HEK293 (cell line): ENCODE measurements at regions not wholly inside any gene's neighbourhood (a gene's known extent, or its start where the extent isn't known, plus 50 kb on each side); places are given as distances from the start of the nearest gene placed in this dataset.

Experiments used
- CTCF ChIA-PET: fragments of 350-600 bp; formaldehyde crosslinking; extraction: SDS; loops from one replicate; lab custom pipeline; 2021; ENCODE audit warnings: antibody characterized with exemption; lab: Yijun Ruan, JAX
- POLR2A ChIA-PET: fragments of 300-600 bp; formaldehyde crosslinking; extraction: SDS; loops from one replicate; lab custom pipeline; 2020; ENCODE audit warnings: antibody characterized with exemption, inconsistent platforms; lab: Yijun Ruan, JAX
- H3K27ac ChIP-seq: fragments of 200-500 bp; sonication (Bioruptor generic); 2 replicates; pipeline ENCODE4 v1.5.1; 2014; ENCODE audit warnings: low read depth, low read length, control low read depth, inconsistent platforms; ENCODE audit errors: extremely low read depth
- H3K36me3 ChIP-seq, 2 experiments: fragments of 200-500 bp in 1 of 2; sonication (Bioruptor generic) in 1 of 2; 1 replicate in 1 of 2; 2 replicates in 1 of 2; pipeline ENCODE4 v1.5.1; 2014 to 2017; ENCODE audit warnings: inconsistent platforms in 2 of 2, low read length in 2 of 2; ENCODE audit not compliant: control insufficient read depth in 2 of 2, insufficient read depth in 1 of 2
- H3K4me1 ChIP-seq: fragments of 200-500 bp; sonication (Bioruptor generic); 2 replicates; pipeline ENCODE4 v1.5.1; 2014; ENCODE audit warnings: mild to moderate bottlenecking, low read length, inconsistent platforms; ENCODE audit not compliant: control insufficient read depth, insufficient read depth
- H3K4me3 ChIP-seq: 2 replicates; pipeline ENCODE4 v1.5.1; 2011; ENCODE audit warnings: low read depth, mild to moderate bottlenecking, control low read depth, low read length, moderate library complexity
- H3K9me3 ChIP-seq: fragments of 200-500 bp; sonication (Bioruptor generic); 2 replicates; pipeline ENCODE4 v1.5.1; 2014; ENCODE audit warnings: low read depth, low read length, inconsistent platforms; ENCODE audit not compliant: control insufficient read depth, insufficient read depth
- GLIS1 ChIP-seq: fragments of 450-650 bp; formaldehyde crosslinking; IDR thresholded peaks from 2 replicates; pipeline ENCODE4 v1.5.1; 2016; ENCODE audit warnings: missing biosample characterization, missing genetic modification characterization
- REPIN1 ChIP-seq: fragments of 450-650 bp; formaldehyde crosslinking; IDR thresholded peaks from 2 replicates; pipeline ENCODE4 v1.5.1; 2017; ENCODE audit warnings: missing biosample characterization, missing genetic modification characterization, low read depth
- SETDB1 ChIP-seq: IDR thresholded peaks from one replicate; pipeline ENCODE4 v1.6.1; 2017; ENCODE audit warnings: mild to moderate bottlenecking, low read length, moderate library complexity, mixed read lengths; ENCODE audit not compliant: insufficient read length
- ZBTB17 ChIP-seq: fragments of 450-650 bp; formaldehyde crosslinking; IDR thresholded peaks from 2 replicates; pipeline ENCODE4 v1.5.1; 2016; ENCODE audit warnings: missing biosample characterization, missing genetic modification characterization
- ZEB2 ChIP-seq: fragments of 450-650 bp; formaldehyde crosslinking; IDR thresholded peaks from 2 replicates; pipeline ENCODE4 v1.5.1; 2016; ENCODE audit warnings: missing biosample characterization, missing genetic modification characterization
- ZNF132 ChIP-seq: fragments of 450-650 bp; formaldehyde crosslinking; IDR thresholded peaks from 2 replicates; pipeline ENCODE4 v1.5.1; 2017; ENCODE audit warnings: missing biosample characterization, missing genetic modification characterization, borderline replicate concordance
- ZNF169 ChIP-seq: fragments of 450-650 bp; formaldehyde crosslinking; IDR thresholded peaks from 2 replicates; pipeline ENCODE4 v1.5.1; 2016; ENCODE audit warnings: missing biosample characterization, missing genetic modification characterization
- ZNF239 ChIP-seq: fragments of 450-650 bp; formaldehyde crosslinking; IDR thresholded peaks from 2 replicates; pipeline ENCODE4 v1.5.1; 2016; ENCODE audit warnings: missing biosample characterization, missing genetic modification characterization
- ZNF621 ChIP-seq: fragments of 450-650 bp; formaldehyde crosslinking; IDR thresholded peaks from 2 replicates; pipeline ENCODE4 v1.5.1; 2017; ENCODE audit warnings: missing biosample characterization, missing genetic modification characterization
- ZNF658 ChIP-seq: fragments of 450-650 bp; formaldehyde crosslinking; IDR thresholded peaks from 2 replicates; pipeline ENCODE4; 2016; ENCODE audit warnings: missing biosample characterization, missing genetic modification characterization
- ZNF664 ChIP-seq: fragments of 450-650 bp; formaldehyde crosslinking; IDR thresholded peaks from 2 replicates; pipeline ENCODE4 v1.5.1; 2016; ENCODE audit warnings: missing biosample characterization, missing genetic modification characterization
- ZNF670 ChIP-seq: fragments of 450-650 bp; formaldehyde crosslinking; IDR thresholded peaks from 2 replicates; pipeline ENCODE4 v1.5.1; 2016; ENCODE audit warnings: missing biosample characterization, missing genetic modification characterization, low read depth
- ZSCAN16 ChIP-seq: fragments of 450-650 bp; formaldehyde crosslinking; IDR thresholded peaks from 2 replicates; pipeline ENCODE4 v1.5.1; 2016; ENCODE audit warnings: missing biosample characterization, missing genetic modification characterization
- ZXDB ChIP-seq: fragments of 450-650 bp; formaldehyde crosslinking; IDR thresholded peaks from 2 replicates; pipeline ENCODE4 v1.5.1; 2016; ENCODE audit warnings: missing biosample characterization, missing genetic modification characterization
- TF ChIP-seq, protein P1 (sequence below): fragments of 450-650 bp; formaldehyde crosslinking; IDR thresholded peaks from 2 replicates; pipeline ENCODE4 v1.5.1; 2016; ENCODE audit warnings: missing biosample characterization, missing genetic modification characterization
- TF ChIP-seq, protein P2 (sequence below): fragments of 450-650 bp; formaldehyde crosslinking; IDR thresholded peaks from 2 replicates; pipeline ENCODE4 v1.5.1; 2016; ENCODE audit warnings: missing biosample characterization, missing genetic modification characterization, borderline replicate concordance
- TF ChIP-seq, protein P3 (sequence below): fragments of 450-650 bp; formaldehyde crosslinking; conservative IDR thresholded peaks from 2 replicates; pipeline ENCODE4 v1.5.1; 2016; ENCODE audit warnings: low read depth, missing biosample characterization, missing genetic modification characterization
- TF ChIP-seq, protein P4 (sequence below): fragments of 450-650 bp; formaldehyde crosslinking; IDR thresholded peaks from 2 replicates; pipeline ENCODE4 v1.5.1; 2016; ENCODE audit warnings: missing biosample characterization, missing genetic modification characterization
- TF ChIP-seq, protein P5 (sequence below): fragments of 450-650 bp; formaldehyde crosslinking; IDR thresholded peaks from 2 replicates; pipeline ENCODE4 v1.5.1; 2016; ENCODE audit warnings: missing biosample characterization, missing genetic modification characterization

DNA sequence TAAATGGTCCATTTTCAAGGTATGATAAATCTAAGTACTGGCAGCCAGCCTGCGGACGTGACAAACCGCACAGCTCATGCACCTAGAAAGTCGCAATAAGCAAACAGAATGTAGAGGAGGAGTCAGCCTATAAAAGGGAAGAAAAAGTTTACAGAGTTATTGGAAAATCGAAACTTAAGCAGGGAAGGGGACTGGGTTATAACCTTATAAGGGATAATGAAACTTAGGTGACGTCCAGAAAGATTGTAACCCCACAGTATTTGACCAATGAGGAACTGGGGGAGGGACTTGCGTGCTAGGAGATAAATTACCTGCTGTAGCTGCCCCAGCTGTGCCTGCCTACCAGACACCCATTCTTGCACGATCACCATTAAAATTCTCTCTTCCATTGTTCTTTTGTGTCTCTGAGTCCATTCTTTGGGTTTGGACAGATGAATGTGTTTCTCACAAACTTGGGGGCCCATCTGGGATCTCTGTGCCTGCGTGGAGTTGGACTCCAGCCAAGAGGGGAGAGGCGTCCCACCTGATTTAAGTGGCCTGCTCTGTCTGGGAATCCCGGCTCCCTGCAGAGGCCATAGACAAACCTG, 61.0 kb downstream of the ZCCHC12 start (continued):
- TF ChIP-seq ZSCAN16 (tag by site-specific recombination) (no peak), ZEB2 (tag by site-specific recombination) (no peak), ZNF658 (tag by site-specific recombination) (no peak)
- TF ChIP-seq, protein P1, sequence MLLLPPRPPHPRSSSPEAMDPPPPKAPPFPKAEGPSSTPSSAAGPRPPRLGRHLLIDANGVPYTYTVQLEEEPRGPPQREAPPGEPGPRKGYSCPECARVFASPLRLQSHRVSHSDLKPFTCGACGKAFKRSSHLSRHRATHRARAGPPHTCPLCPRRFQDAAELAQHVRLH (tag by site-specific recombination), result no peak
- TF ChIP-seq, protein P2, sequence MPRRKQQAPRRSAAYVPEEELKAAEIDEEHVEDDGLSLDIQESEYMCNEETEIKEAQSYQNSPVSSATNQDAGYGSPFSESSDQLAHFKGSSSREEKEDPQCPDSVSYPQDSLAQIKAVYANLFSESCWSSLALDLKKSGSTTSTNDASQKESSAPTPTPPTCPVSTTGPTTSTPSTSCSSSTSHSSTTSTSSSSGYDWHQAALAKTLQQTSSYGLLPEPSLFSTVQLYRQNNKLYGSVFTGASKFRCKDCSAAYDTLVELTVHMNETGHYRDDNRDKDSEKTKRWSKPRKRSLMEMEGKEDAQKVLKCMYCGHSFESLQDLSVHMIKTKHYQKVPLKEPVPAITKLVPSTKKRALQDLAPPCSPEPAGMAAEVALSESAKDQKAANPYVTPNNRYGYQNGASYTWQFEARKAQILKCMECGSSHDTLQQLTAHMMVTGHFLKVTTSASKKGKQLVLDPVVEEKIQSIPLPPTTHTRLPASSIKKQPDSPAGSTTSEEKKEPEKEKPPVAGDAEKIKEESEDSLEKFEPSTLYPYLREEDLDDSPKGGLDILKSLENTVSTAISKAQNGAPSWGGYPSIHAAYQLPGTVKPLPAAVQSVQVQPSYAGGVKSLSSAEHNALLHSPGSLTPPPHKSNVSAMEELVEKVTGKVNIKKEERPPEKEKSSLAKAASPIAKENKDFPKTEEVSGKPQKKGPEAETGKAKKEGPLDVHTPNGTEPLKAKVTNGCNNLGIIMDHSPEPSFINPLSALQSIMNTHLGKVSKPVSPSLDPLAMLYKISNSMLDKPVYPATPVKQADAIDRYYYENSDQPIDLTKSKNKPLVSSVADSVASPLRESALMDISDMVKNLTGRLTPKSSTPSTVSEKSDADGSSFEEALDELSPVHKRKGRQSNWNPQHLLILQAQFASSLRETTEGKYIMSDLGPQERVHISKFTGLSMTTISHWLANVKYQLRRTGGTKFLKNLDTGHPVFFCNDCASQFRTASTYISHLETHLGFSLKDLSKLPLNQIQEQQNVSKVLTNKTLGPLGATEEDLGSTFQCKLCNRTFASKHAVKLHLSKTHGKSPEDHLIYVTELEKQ (tag by site-specific recombination), result no peak
- TF ChIP-seq, all 188 proteins: peak for 0

DNA sequence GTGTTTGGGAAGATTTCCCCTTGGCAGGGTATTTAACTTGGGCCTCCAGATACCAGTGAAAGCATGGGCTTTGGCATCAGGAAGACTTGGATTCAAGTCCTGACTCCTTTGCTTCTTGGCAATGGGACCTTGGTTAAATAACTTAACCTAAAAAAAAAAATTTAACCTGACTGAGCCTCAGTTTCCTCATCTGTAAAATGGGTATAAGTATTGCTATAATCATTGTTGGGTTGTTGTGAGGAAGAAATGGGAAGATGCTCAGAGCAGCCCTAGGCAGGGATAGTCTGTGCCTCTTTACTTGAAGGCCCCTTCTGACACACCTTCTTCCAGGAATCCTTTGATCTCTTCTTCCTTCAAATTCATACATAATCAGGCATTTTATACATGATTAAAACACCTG, 70.3 kb downstream of the ZCCHC12 start:
- H3K4me3 ChIP-seq, result no peak overlapping the region
- TF ChIP-seq REPIN1 (tag by site-specific recombination), result no peak
- ChIA-PET CTCF (interaction anchor here (0.7 kb wide), 1 partner anchor 11 kb away, joined by 3 read pairs; no protein-coding TSS in a partner anchor), POLR2A (no interaction called here)
- no peak overlapping the region for H3K27ac ChIP-seq
- no peaks in the 10 kb centered on the region for H3K36me3 ChIP-seq
- H3K4me1 ChIP-seq, result no peaks in the 10 kb centered on the region
- H3K9me3 ChIP-seq, result no peaks in the 10 kb centered on the region

DNA sequence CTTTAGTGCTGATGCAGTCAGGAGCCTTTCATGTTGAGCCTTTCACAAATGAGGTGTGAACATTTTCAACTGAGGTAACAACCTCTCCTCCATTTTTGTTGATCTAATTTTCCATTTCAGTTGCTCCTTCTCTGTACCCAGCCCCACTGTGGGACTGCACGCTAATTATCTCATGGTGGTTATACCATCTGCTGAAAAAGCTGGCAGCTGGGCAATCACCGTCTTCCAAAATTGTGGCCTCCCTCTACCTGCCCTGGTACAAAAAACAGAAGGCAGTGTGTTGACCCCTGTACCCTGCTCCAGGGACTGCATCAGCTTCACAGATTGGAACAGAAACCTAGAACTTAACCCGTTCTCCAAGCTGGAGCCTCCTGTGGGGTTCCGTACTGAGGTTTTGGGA, 72.4 kb upstream of the LONRF3 start:
- POLR2A ChIA-PET, result no interaction called here
- no peak for TF ChIP-seq ZXDB
- no peak for TF ChIP-seq ZNF670 (tag by site-specific recombination)
- TF ChIP-seq GLIS1, result no peak
- TF ChIP-seq, protein P3, sequence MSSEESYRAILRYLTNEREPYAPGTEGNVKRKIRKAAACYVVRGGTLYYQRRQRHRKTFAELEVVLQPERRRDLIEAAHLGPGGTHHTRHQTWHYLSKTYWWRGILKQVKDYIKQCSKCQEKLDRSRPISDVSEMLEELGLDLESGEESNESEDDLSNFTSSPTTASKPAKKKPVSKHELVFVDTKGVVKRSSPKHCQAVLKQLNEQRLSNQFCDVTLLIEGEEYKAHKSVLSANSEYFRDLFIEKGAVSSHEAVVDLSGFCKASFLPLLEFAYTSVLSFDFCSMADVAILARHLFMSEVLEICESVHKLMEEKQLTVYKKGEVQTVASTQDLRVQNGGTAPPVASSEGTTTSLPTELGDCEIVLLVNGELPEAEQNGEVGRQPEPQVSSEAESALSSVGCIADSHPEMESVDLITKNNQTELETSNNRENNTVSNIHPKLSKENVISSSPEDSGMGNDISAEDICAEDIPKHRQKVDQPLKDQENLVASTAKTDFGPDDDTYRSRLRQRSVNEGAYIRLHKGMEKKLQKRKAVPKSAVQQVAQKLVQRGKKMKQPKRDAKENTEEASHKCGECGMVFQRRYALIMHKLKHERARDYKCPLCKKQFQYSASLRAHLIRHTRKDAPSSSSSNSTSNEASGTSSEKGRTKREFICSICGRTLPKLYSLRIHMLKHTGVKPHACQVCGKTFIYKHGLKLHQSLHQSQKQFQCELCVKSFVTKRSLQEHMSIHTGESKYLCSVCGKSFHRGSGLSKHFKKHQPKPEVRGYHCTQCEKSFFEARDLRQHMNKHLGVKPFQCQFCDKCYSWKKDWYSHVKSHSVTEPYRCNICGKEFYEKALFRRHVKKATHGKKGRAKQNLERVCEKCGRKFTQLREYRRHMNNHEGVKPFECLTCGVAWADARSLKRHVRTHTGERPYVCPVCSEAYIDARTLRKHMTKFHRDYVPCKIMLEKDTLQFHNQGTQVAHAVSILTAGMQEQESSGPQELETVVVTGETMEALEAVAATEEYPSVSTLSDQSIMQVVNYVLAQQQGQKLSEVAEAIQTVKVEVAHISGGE (tag by site-specific recombination), result no peak
- no peak for TF ChIP-seq ZNF132 (tag by site-specific recombination)
- TF ChIP-seq, protein P4, sequence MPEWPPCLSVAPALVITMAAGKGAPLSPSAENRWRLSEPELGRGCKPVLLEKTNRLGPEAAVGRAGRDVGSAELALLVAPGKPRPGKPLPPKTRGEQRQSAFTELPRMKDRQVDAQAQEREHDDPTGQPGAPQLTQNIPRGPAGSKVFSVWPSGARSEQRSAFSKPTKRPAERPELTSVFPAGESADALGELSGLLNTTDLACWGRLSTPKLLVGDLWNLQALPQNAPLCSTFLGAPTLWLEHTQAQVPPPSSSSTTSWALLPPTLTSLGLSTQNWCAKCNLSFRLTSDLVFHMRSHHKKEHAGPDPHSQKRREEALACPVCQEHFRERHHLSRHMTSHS (tag by site-specific recombination), result no peak
- TF ChIP-seq ZNF239 (tag by site-specific recombination), result no peak
- TF ChIP-seq ZBTB17 (tag by site-specific recombination), result no peak
- TF ChIP-seq, protein P5, sequence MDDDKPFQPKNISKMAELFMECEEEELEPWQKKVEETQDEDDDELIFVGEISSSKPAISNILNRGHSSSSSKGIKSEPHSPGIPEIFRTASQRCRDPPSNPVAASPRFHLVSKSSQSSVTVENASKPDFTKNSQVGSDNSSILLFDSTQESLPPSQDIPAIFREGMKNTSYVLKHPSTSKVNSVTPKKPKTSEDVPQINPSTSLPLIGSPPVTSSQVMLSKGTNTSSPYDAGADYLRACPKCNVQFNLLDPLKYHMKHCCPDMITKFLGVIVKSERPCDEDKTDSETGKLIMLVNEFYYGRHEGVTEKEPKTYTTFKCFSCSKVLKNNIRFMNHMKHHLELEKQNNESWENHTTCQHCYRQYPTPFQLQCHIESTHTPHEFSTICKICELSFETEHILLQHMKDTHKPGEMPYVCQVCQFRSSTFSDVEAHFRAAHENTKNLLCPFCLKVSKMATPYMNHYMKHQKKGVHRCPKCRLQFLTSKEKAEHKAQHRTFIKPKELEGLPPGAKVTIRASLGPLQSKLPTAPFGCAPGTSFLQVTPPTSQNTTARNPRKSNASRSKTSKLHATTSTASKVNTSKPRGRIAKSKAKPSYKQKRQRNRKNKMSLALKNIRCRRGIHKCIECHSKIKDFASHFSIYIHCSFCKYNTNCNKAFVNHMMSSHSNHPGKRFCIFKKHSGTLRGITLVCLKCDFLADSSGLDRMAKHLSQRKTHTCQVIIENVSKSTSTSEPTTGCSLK (tag by site-specific recombination), result no peak
- no peak for TF ChIP-seq ZNF169 (tag by site-specific recombination)
- no peak for TF ChIP-seq ZNF621 (tag by site-specific recombination)
- no peak for TF ChIP-seq SETDB1
- TF ChIP-seq ZNF664 (tag by site-specific recombination), result no peak
- Histone ChIP-seq H3K4me1 (no peaks in the 10 kb centered on the region), H3K4me3 (no peak overlapping the region), H3K27ac (no peak overlapping the region), H3K36me3 (no peaks in the 10 kb centered on the region), H3K9me3 (no peaks in the 10 kb centered on the region)
- CTCF ChIA-PET, result interaction anchor here (0.5 kb wide), 1 partner anchor 25 kb away, joined by 3 read pairs; no protein-coding TSS in a partner anchor
